ENCODE measurements at regions not wholly inside any gene's neighbourhood (a gene's known extent, or its start where the extent isn't known, plus 50 kb on each side); places are given as distances from the start of the nearest gene placed in this dataset.

GRCh38 chr10:52616395-52616764 is 156.2 kb downstream of the MBL2 start:
- no peak for TF ChIP-seq YY1 (IDR thresholded peaks at IDR 0.05; ENCODE audit: insufficient read depth, insufficient read length)
- TF ChIP-seq SUZ12 (IDR thresholded peaks at IDR 0.05; ENCODE audit: extremely low read depth, insufficient read depth, insufficient read length) = no peak
- TF ChIP-seq ZNF274 (IDR thresholded peaks at IDR 0.05; ENCODE audit: low read depth, low read length) = no peak
